NT2/D1 (cell line): ENCODE measurements at regions not wholly inside any gene's neighbourhood (a gene's known extent, or its start where the extent isn't known, plus 50 kb on each side); places are given as distances from the start of the nearest gene placed in this dataset.

Source experiments
- SUZ12 ChIP-seq: IDR thresholded peaks from 2 replicates; pipeline ENCODE4 v1.6.1; 2011; ENCODE audit not compliant: insufficient read length, insufficient read depth; ENCODE audit errors: extremely low read depth
- YY1 ChIP-seq: IDR thresholded peaks from 2 replicates; pipeline ENCODE4 v1.6.1; 2011; ENCODE audit not compliant: insufficient read length, insufficient read depth
- ZNF274 ChIP-seq: IDR thresholded peaks from 2 replicates; pipeline ENCODE4 v1.6.1; 2011; ENCODE audit warnings: mild to moderate bottlenecking, low read depth, low read length

GRCh38 chr7:17026269-17026668 lies 144.5 kb upstream of the AGR3 start:
- TF ChIP-seq YY1 = no peak
- no peak for TF ChIP-seq SUZ12
- no peak for TF ChIP-seq ZNF274
